ENCODE measurements at regions not wholly inside any gene's neighbourhood (a gene's known extent, or its start where the extent isn't known, plus 50 kb on each side); places are given as distances from the start of the nearest gene placed in this dataset.
A peak's percentile ranks its signal among the peaks of the same experiment; 100 is the strongest.

GRCh38 chr4:138399081-138399480, 156.9 kb upstream of the SLC7A11 start:
- H3K4me3 ChIP-seq (ENCODE audit: low read depth, low read length), result no peak overlapping the region
- TF ChIP-seq CTCF (IDR thresholded peaks at IDR 0.05; ENCODE audit: insufficient read depth, low read length, severe bottlenecking), result no peak
- no peaks in the 10 kb centered on the region for H3K27me3 ChIP-seq (ENCODE audit: control insufficient read depth, insufficient read depth, low read length)
- no peak for FAIRE-seq
- no peak for DNase-seq (ENCODE audit: low read depth)
- no peaks in the 10 kb centered on the region for H3K36me3 ChIP-seq (ENCODE audit: control insufficient read depth, insufficient read depth, low read length)

GRCh38 chr4:138398322-138398721, 156.2 kb upstream of the SLC7A11 start:
- no peaks in the 10 kb centered on the region for H3K27me3 ChIP-seq (ENCODE audit: control insufficient read depth, insufficient read depth, low read length)
- no peak for FAIRE-seq
- peak; percentile 2 for DNase-seq (ENCODE audit: low read depth)
- no peaks in the 10 kb centered on the region for H3K36me3 ChIP-seq (ENCODE audit: control insufficient read depth, insufficient read depth, low read length)
- no peak overlapping the region for H3K4me3 ChIP-seq (ENCODE audit: low read depth, low read length)
- no peak for TF ChIP-seq CTCF (IDR thresholded peaks at IDR 0.05; ENCODE audit: insufficient read depth, low read length, severe bottlenecking)

GRCh38 chr4:138393886-138394610, 151.9 kb upstream of the SLC7A11 start:
- H3K36me3 ChIP-seq (ENCODE audit: control insufficient read depth, insufficient read depth, low read length), result no peaks in the 10 kb centered on the region
- FAIRE-seq (no peak), DNase-seq (ENCODE audit: low read depth) (no peak)
- no peaks in the 10 kb centered on the region for H3K27me3 ChIP-seq (ENCODE audit: control insufficient read depth, insufficient read depth, low read length)
- no peak for TF ChIP-seq CTCF (IDR thresholded peaks at IDR 0.05; ENCODE audit: insufficient read depth, low read length, severe bottlenecking)
- no peak overlapping the region for H3K4me3 ChIP-seq (ENCODE audit: low read depth, low read length)

- H3K4me3 ChIP-seq (ENCODE audit: low read depth, low read length), result no peak overlapping the region
- FAIRE-seq (no peak), DNase-seq (ENCODE audit: low read depth) (no peak)
- no peaks in the 10 kb centered on the region for H3K27me3 ChIP-seq (ENCODE audit: control insufficient read depth, insufficient read depth, low read length)
- H3K36me3 ChIP-seq (ENCODE audit: control insufficient read depth, insufficient read depth, low read length), result no peaks in the 10 kb centered on the region
- TF ChIP-seq CTCF (IDR thresholded peaks at IDR 0.05; ENCODE audit: insufficient read depth, low read length, severe bottlenecking), result no peak
Observed at GRCh38 chr4:138392751-138393308, 150.7 kb upstream of the SLC7A11 start.

- H3K27me3 ChIP-seq (ENCODE audit: control insufficient read depth, insufficient read depth, low read length), result no peaks in the 10 kb centered on the region
- no peaks in the 10 kb centered on the region for H3K36me3 ChIP-seq (ENCODE audit: control insufficient read depth, insufficient read depth, low read length)
- no peak overlapping the region for H3K4me3 ChIP-seq (ENCODE audit: low read depth, low read length)
- TF ChIP-seq CTCF (IDR thresholded peaks at IDR 0.05; ENCODE audit: insufficient read depth, low read length, severe bottlenecking), result no peak
- DNase-seq (ENCODE audit: low read depth) (peak; percentile 25), FAIRE-seq (no peak)
Observed at GRCh38 chr4:138389976-138390685, 148.0 kb upstream of the SLC7A11 start.
